Left ventricle myocardium superior (tissue), 1 donor: ENCODE measurements at regions not wholly inside any gene's neighbourhood (a gene's known extent, or its start where the extent isn't known, plus 50 kb on each side); places are given as distances from the start of the nearest gene placed in this dataset.
"Not testable (repeated sequence)": the region's sequence is repeated elsewhere in the genome, so short reads cannot be mapped to it uniquely, and the experiment has no call there.

Experiments used
- ATAC-seq: fragments of 200-7000 bp; cut with Tn5 transposase; one replicate; pipeline ENCODE4 v1.9.1; 2020; ENCODE audit warnings: mild to moderate bottlenecking, moderate library complexity
- DNase-seq: peaks from one replicate; pipeline ENCODE4 v3.0.0-alpha.2; 2020
- intact Hi-C: fragments of 100-400 bp; cut with micrococcal nuclease; formaldehyde crosslinking; loops from one replicate; pipeline ENCODE4 v1.11.0; 2022
- donor health status: DM: no; HTN: yes; CAD: no; lungs with severe emphysema.

- intact Hi-C loops, result no loop called here
- DNase-seq (no peak), ATAC-seq (no peak)
These were observed 1678.7 kb upstream of the PCDH10 start for GRCh38 chr4:131470360-131470759.

- intact Hi-C loops, result no loop called here
- no peak for DNase-seq
- ATAC-seq, result no peak
These were observed 1660.3 kb upstream of the PCDH10 start for GRCh38 chr4:131488772-131489171.

DNA sequence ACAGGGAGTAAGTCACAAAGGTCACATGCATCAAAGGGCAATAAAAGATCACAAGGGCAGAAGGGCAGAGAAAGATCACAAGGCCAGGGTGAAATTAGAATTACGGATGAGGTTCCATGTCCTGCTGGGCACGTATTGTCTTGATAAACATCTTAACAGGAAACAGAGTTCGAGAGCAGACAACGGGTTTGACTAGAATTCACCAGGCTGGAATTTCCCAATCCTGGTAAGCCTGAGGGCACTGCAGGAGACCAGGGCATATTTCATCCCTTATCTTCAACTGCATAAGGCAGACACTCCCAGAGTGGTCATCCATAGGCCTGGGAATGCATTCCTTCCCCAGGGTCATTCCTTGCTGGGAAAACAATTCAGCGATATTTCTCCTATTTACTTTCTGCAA is 1652.9 kb upstream of the PCDH10 start:
- DNase-seq, ATAC-seq, intact Hi-C loops: not testable (repeated sequence)

GRCh38 chr4:131499141-131499873 is 1649.8 kb upstream of the PCDH10 start:
- intact Hi-C loops, result no loop called here
- DNase-seq, result no peak
- ATAC-seq, result no peak

DNA sequence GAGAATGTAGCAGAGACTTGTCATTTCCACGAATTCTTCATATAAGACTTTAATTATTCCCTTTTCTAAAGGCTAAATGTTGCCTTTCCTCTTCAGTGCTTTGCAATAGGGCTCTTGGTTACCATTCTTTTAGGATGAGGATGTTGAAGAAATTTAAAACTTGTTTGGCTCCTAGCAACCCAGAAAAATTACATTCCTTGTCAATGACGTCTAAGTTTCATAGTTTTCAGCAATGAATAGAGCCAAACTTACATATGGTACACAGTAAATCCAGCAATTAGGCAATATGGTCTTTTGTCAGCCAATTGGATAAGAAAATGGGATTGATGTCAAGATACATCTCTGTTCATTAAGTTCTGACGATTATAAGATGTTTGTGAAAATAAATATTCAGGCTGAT is 1639.6 kb upstream of the PCDH10 start:
- DNase-seq, result no peak
- ATAC-seq, result no peak
- intact Hi-C loops, result no loop called here

- ATAC-seq (no peak), DNase-seq (no peak)
- intact Hi-C loops, result no loop called here
These were observed 1622.4 kb upstream of the PCDH10 start for GRCh38 chr4:131526686-131527085.

- ATAC-seq (no peak), DNase-seq (no peak)
- intact Hi-C loops, result no loop called here
These were observed 1618.0 kb upstream of the PCDH10 start for GRCh38 chr4:131531087-131531486.

GRCh38 chr4:131534944-131535645 is 1614.0 kb upstream of the PCDH10 start:
- DNase-seq (no peak), ATAC-seq (no peak)
- intact Hi-C loops, result no loop called here

GRCh38 chr4:131540256-131540655 is 1608.8 kb upstream of the PCDH10 start:
- no peak for DNase-seq
- ATAC-seq, result no peak
- intact Hi-C loops, result no loop called here

DNA sequence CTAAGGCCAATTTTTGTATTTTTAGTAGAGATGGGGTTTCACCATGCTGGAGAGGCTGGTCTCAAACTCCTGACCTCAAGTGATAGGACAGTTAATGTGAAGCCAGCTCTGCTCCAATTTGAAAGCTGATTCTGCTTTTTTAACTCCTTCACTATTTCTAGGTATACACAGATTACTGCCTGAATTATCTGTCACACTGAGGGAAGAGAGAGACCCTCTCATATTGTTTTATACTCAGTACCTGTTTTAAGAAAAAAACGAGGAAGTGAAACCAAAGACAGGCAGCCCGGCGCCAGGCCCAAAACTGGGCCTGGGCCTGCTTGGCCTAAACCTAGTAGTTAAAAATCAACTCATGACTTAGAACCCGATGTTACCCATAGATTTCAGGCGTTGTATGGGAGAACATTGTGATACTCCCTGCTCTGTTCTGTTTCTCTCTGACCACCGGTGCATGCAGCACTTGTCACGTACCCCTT is 1601.5 kb upstream of the PCDH10 start:
- DNase-seq (no peak), ATAC-seq (no peak)
- intact Hi-C loops, result no loop called here

DNA sequence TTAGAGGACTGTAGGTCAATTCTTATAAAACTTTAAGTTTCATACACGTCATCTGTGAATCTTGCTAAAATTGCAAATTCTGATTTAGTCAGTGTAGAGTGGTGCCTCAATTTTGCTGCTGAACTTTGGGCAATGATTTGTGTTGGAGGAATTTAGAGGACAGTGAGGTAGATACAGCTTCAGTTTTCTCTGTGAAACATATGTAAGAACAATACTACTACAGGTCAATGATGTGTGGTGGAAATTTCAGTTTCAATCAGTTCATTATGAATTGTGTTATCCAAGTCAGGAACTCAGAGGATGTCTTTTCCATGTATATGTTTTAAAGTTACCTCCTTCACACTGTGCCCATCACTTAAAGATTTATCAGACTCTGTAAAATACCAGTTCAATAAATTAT is 1597.8 kb upstream of the PCDH10 start:
- no peak for ATAC-seq
- no peak for DNase-seq
- intact Hi-C loops, result no loop called here

DNA sequence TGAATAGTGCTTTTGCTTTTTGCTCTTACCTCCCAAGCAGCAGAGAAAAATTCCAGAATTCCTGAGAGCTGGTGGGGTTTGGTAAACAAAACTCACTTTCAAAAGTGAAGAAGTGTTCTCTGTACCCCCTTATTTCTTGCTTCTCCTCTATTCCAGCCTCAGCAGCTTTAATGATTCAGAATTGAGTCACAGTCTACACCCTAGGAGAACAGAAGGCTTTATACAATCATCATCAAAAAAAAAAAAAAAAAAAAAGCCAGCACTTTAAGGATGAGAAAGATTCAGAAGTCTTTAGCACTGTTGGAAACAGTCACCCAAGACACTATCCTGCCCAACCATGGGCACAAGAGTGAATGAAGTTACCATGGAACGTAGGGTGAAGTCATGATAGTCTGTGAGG is 1583.1 kb upstream of the PCDH10 start:
- DNase-seq (no peak), ATAC-seq (no peak)
- intact Hi-C loops, result no loop called here

DNA sequence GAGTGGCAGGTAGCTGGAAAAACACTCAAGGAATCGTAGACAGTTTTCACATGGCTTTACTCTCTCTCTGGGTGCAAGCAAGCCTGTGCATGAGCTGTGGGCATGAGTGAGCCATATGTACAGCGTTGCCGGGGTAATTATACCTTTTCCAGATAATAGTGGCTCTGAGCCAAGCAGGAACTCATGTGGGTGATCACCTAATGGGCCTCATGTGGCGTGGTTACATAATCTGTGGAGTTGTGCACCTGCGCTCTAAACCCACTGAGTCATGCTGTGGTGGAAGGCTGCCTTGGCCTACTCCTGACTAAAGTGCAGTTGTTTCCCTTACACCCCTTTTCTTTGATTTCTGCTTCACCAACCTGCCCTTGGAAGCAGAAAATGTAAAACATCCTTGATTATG is 1564.5 kb upstream of the PCDH10 start:
- intact Hi-C loops, result no loop called here
- DNase-seq (no peak), ATAC-seq (no peak)

GRCh38 chr4:131595140-131595539 is 1554.0 kb upstream of the PCDH10 start:
- intact Hi-C loops, result no loop called here
- no peak for DNase-seq
- ATAC-seq, result no peak

GRCh38 chr4:131603705-131604104 is 1545.4 kb upstream of the PCDH10 start:
- DNase-seq (no peak), ATAC-seq (no peak)
- intact Hi-C loops, result no loop called here

GRCh38 chr4:131609039-131609438 is 1540.1 kb upstream of the PCDH10 start:
- intact Hi-C loops, result no loop called here
- ATAC-seq (no peak), DNase-seq (no peak)

- intact Hi-C loops, ATAC-seq: not testable (repeated sequence)
These were observed 1538.6 kb upstream of the PCDH10 start for GRCh38 chr4:131610517-131610916.

GRCh38 chr4:131613086-131613823 is 1535.8 kb upstream of the PCDH10 start:
- no peak for DNase-seq
- intact Hi-C loops, result no loop called here
- no peak for ATAC-seq

More at GRCh38 chr4:131610517-131610916, 1538.6 kb upstream of the PCDH10 start:
- not testable (repeated sequence) for DNase-seq

DNA sequence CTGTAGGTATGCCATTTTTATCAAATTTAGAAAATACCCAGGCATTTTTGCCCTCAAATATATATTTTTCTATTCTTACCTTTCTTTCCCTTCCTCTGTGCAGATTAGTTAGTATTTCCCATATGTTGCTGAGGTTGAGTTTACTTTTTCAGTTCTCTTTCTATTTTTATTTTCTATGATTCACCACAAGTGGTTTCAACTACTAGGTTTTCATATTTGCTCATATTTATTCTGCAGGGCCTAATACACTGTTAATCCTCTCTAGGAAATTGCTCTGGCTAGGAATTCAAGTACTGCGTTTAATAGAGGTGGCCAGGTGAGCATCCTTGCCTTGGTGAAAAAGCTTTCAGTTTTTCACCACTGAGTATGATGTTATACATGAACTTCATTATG is 1535.3 kb upstream of the PCDH10 start:
- ATAC-seq (no peak), DNase-seq (no peak)
- intact Hi-C loops, result no loop called here

DNA sequence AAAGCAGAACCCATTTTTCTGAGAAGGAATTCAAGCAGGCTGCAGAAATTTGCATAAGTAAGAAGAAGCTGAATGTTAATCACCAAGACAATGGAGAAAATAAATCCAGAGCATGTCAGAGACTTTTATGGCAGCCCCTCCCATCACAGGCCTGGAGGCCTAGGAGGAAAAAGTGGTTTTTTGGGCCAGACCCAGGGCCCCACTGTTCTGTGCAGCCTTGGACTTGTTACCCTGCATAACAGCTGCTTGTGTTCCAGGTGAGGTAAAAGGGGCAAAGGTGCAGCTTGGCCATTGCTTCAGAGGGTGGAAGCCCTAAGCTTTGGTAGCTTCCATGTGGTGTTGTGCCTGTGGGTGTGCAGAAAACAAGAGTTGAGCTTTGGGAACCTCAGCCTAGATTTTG is 1516.2 kb upstream of the PCDH10 start:
- DNase-seq (no peak), ATAC-seq (no peak)
- intact Hi-C loops, result no loop called here
